HG03066 (cell line): ENCODE measurements at regions not wholly inside any gene's neighbourhood (a gene's known extent, or its start where the extent isn't known, plus 50 kb on each side); places are given as distances from the start of the nearest gene placed in this dataset.

Experiments
- ATAC-seq: cut with Tn5 transposase; IDR thresholded peaks from one replicate; pipeline ENCODE4 v1.9.1; 2021; ENCODE audit warnings: low read depth; ENCODE audit not compliant: unreplicated experiment

DNA sequence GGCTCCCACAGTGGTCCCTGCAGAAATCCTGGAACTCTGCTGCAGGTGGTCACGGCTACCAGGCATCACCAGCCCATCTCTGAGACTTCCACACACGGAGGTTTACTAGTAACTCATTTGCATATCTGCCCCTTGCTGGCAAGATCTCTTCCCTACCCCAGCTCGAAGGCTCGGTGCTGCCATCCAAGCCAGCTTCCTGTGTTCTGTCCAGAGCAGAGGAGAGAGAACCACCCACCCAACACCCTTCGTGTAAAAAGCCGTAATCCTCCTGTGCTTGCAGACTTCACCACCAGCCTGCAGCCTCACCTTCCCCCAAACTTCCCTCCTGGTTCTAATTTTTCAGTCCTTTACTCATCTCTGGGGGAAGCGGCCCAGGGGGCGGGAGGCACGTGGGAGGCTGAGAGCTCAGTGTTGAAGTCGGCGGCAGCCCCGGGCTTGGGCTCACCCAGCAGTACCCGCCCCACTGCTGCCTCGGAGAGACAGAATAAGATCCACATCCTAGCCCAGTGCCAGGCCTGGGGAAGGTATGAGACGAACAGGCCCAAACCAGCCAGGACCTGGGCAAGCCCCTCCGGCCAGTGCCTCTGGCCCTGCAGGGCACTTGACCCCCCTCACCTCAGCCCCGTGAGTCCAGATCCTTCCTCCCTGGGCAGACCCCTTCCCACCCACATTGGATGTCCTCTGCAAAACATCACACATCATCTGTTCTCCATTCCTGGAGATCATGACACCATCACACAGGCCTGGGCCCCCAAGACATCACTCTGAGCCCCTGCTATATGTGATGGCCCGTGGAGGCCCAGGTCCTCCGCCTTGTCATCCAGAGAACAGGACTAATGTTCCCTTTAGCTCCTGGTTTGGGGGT is 145.8 kb upstream of the ID2 start:
- ATAC-seq = no peak

- ATAC-seq = no peak
These were observed 144.9 kb upstream of the ID2 start for GRCh38 chr2:8536686-8537561.

DNA sequence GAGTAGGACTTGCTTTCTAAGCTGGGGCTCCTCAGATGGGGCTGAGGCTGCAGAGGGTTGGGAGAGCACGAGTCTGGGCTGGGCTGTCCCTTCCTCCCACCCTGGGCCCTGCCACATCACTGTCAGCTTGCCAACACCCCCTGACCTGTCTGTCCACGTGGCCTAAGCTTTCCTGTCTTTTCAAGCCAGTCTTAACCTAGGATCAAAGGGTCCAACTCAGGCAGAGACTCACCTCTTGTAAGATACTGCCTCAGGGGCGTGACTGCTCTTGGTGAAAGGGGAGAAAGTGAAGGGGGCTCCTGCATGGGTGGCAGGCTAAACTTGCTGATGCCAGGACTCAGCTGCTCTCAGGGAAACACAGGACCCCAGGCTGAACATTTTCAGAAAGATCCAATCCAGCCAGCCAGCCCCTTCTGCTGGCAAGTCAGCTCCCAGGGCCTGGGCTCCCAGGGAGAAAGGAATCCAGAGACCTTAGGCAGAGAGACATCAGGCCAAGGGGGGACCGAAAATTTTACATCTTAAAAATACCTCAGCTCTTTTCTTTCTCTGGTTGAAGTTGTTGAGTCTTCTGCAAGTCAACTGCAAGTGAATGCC is 144.2 kb upstream of the ID2 start:
- no peak for ATAC-seq

- ATAC-seq = no peak
These were observed 143.3 kb upstream of the ID2 start for GRCh38 chr2:8538531-8538930.

DNA sequence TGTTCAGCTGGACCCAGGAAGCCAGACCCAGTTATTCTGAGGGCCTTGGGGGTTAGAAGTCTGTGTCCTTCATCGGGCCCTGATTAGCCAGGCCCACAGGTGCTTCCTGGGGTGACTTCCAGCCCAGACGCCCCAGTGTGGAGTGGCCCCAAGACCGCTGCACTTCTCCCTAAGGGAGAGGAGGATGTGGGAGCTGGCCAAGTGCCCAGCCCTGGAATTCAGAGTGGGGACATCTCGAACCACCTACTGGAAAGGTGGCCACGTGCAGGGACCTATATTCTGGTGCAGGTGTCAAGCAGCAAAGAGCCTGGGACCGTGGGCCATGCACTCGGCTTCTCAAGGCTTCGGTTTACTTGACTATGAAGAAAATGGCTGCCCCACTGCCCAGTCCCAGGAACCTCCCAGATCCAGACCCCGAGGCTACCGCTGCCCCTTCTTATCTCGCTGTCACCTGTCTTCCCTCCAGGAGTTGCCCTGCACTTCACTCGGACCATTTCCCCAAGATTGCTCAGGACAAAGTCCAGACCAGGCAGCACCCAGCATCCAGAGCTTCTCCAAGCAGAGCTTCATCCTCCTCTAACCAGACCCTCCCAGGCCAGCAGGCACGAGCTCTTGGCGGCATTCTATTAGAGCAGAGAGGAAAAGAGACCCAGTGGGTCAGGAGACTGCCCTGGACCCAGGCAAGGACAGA is 142.8 kb upstream of the ID2 start:
- ATAC-seq = no peak

DNA sequence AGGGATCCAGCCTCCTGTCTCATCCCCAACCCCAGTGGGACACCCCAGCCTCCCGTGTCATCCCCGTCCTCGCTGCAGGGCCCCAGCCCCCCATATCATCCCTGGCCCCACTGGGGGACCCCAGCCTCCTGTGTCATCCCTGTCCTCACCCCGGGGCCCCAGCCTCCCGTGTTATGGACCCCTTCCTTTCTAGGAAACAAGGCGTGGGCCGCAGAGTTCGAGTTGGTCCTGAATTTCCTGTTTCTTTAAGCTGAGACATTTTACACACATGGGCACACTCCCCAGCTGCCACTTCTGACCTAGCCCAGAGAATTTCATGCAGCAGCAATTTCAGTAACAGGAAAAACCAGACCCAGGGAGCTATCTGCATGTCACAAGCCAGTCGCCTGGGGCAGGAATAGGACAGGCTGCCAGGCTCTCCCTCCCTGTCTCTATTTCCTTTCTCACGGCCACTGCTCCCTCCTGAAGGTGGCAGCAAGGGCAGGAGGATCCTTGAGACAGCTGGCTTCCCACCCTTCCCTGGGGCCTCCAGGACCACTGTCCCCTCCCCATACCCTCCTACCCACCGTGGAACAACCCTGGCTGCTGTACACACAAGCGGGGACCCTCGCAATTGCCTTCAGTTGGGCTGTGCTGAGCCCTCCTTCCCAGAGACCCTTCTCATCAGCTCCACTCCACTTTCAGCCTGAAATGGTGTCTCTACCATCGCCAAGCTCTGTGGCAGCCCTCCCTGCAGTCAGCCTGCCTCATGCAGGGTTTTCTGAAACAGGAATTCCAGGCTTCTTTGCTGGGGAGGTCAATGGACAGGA is 141.9 kb upstream of the ID2 start:
- no peak for ATAC-seq

DNA sequence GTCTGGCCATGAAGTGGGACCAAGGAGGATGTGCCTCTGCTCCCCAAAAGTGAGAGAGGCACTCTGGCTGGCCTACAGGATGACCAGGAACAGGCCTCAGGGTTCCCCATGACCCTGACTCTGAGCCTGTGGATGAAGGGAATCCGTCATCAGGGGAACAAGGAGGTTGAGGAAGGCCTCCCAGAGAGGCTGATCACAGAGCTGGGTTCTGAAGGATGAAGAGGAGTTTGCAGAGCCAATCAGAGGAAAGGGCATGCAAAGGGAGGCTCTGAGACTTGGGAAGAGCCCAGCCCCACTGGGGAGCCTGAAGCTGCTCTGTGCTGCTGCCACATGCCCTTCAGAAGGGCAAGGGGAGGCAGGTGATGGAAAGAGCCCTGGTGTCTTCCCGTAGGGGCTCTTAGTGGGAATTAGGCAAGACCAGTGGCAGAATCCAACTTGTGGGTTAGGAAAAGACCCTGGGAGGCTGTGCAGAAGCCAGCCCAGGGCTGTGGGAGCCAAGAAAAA is 141.3 kb upstream of the ID2 start:
- no peak for ATAC-seq

DNA sequence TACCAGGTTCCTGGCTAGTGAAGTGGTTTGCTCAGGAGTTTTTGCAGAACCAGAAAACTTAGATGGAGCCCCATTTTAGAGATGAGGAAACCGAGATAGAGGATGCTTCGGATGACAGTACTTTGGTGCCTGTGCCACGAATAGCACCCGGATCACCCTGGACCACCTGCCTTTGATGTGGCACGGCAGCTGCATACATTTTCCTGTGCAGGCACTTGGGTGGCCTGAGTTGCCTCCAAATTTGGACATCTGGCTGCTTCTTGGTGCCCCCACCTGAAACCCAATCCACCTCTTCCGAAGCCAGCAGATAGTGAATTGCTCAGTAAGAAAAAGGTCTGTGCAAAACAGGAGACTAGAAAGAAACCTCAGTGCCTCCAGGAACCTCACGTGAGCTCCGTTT is 140.6 kb upstream of the ID2 start:
- no peak for ATAC-seq

- ATAC-seq = no peak
These were observed 140.2 kb upstream of the ID2 start for GRCh38 chr2:8541636-8542035.

- ATAC-seq = no peak
These were observed 139.3 kb upstream of the ID2 start for GRCh38 chr2:8542381-8543059.

DNA sequence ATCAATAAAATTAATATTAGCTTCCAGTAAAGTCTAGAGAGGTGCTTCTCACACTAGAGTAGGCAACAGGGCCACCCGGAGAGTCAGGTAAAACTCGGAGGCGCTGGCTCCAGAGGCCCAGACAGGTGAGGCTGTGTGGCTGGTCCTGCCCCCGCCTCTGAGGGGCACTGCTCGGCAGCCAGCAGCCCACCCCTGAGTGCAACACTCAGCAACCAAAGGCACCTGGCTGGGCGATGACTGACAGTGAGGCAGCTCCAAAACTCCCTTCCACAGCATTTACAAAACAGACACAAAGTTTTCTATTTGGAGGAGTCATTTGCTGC is 138.8 kb upstream of the ID2 start:
- ATAC-seq = peak; percentile 2

DNA sequence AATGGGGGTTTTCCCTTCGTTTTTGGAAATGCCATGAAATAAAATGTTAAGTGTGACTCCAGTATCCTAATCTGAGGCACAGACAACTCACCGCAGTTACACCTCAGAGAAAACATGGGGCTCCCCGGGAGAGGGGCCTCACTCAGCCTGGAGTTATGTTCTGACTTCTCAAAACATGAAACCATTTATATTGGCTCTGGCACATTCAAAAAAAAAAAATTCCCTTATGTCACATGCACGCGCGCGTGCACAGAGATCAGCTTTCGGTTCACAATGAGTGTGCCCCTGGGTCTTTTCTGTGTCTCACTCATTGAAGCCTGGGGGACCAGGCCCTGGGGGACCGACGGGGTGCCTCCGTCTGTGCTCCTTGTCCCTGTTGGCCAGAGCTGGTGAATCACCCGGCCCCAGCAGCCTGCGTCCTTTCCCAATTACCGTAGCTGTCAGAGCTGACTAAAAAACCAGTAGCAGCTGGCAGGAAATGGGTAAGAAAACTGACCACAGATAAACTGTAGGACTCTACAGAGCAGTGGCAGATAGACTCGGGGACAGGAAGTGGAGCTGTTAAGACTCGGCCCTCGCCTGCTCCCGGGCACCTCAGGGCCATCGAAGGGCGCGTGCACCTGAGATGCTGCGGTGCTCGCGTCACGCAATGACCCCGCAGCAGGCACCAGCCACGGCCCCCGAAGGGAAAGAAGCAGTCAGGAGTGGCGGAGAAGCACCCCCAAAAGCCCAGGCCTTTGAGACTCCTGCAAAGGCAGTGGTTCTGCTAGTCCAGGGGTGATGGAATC is 138.3 kb upstream of the ID2 start:
- peak; percentile 75 for ATAC-seq

DNA sequence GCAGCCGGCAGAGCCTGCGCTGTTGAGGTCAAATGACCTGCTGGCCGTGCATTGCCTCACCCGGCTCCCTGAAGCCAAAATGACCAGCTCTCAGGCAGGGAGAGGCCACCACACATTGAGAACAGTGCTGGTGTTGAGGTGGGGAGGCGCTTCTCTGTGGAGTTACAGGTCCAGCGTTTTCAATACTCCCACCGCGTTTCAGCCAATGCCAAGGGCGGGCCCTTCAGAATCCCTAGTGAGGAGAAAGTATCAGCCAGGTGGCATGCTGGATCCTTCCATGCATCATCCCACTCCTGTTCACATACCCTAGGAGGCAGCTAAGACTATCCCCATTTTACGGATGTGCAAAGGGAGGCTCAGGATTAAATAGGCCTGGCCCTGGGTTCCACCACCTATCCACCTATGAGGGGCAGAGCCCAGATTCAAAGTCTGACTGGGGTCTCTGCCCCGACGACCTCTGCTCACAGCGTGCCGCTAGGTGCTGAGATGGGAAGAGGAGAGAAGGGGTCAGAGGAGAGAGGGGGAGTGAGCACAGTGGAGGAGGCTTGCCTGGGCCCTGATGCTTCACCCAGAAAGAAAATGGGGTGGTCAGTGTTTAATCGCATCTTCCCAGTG is 137.6 kb upstream of the ID2 start:
- peak; percentile 1 for ATAC-seq

DNA sequence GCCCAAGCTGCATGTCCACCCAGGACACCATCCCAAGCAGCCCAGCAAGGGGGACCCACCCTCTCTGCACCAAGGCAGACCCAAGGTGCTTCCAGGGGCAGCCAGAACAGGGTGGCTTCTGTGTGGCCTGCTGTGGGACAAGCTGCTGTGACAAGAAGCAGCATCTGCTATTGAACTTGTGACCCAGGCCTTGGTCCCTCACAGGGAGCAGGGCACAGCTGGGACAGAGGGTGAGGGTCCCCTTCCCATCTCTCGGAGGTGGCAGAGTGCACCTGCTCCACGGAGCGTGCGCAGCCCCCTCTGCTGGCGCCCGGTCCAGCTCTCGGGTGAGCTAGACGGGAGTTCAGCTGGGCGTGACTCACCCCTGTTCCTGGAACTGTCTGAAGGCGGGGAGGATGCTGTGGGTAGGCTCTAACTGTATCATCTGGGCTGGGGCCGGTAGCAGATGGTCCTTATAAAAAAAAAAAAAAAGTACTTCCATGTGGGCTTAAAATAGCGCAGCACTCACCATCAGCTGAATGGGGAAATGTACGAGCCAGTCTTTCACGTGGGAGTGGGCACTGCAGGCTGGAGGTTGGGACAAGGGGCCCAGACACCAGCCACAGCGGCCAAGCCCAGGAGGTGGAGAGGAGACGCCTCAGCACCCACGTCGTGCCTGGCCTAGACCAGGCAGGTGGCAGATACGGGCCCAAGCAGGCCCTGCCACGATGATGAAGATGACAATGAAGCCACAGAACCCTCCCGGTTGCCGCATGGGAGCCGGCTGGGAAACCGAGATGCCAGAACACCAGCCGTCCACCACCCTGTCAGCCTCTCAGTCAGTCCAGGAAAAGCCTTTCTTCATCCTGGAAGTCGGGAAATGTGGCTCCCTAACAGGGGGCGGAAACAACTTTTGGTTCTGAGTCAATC is 136.8 kb upstream of the ID2 start:
- peak; percentile 52 for ATAC-seq

- no peak for ATAC-seq
These were observed 135.9 kb upstream of the ID2 start for GRCh38 chr2:8545695-8546611.
